CD4-positive, alpha-beta T cell treated with Interleukin-17A for 1 hour (primary cell): ENCODE measurements at regions not wholly inside any gene's neighbourhood (a gene's known extent, or its start where the extent isn't known, plus 50 kb on each side); places are given as distances from the start of the nearest gene placed in this dataset.
"Not testable (repeated sequence)": the region's sequence is repeated elsewhere in the genome, so short reads cannot be mapped to it uniquely, and the experiment has no call there.

ENCODE experiments used
- DNase-seq: peaks from one replicate; pipeline ENCODE4 v3.0.0-alpha.2; 2020

GRCh38 chr6:115796829-115797228 is 263.9 kb downstream of the FRK start:
- no peak for DNase-seq

GRCh38 chr6:115796061-115796460 is 264.6 kb downstream of the FRK start:
- DNase-seq: no peak

GRCh38 chr6:115783402-115784061 is 277.2 kb downstream of the FRK start:
- DNase-seq: no peak

DNA sequence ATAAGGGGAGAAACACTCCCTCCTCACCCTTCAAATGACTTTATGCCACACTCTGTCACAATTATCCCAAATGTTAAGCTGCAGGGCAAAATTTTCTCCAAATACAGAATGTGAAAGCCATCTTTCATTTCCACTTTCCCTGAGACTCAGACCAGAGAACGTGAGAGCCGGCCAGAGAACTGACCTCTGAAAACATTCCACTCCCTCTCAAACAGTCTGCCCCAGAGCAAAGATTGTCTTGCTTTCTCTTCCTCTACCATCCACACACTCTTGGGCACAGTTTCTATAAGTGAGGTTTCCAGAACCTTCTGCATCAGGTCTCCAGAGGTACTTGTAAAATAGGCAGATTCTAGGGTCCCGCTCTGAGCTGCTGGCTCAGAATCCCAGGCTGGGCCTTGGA is 278.1 kb downstream of the FRK start:
- no peak for DNase-seq

- no peak for DNase-seq
Measured at GRCh38 chr6:115773741-115774140, 286.9 kb downstream of the FRK start.

DNA sequence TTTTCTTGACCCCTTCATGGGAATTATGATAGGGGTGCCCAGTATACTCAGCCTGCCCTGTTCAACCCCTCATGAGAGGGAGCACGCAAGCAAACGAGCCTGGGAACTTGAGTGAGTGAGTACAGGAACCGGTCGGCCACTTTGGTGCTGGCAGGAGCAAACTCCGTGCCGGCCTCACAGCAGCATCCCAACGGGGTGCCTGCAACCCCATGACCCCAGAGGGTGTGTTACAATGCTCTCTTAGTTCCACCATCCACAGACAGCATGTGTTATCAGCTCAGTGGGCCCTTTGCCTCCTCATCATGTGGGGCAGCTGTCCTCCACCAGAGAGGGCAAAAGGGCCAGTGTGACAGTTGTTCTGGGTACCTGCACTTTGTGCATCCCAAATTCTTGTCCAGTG is 289.8 kb downstream of the FRK start:
- no peak for DNase-seq

DNA sequence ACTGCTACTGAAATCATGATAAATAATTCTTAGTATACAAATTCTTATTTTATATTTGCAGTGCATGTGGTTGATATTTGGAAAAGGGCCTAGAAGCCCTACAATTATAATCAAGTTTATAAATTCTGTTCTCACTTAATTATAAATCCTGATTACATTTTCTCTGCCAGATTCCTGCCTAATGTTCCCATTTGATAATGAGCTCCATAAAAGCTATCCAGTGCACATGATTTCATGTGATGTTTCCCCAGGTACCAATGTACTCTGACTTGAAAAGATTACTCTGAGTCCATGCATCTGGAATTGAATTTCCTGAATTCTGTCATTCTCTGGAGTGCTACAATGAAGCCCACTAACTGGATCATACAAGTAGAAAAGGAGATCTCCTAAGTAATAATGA is 292.2 kb downstream of the FRK start:
- no peak for DNase-seq

GRCh38 chr6:115767931-115768330 is 292.8 kb downstream of the FRK start:
- DNase-seq: no peak

DNA sequence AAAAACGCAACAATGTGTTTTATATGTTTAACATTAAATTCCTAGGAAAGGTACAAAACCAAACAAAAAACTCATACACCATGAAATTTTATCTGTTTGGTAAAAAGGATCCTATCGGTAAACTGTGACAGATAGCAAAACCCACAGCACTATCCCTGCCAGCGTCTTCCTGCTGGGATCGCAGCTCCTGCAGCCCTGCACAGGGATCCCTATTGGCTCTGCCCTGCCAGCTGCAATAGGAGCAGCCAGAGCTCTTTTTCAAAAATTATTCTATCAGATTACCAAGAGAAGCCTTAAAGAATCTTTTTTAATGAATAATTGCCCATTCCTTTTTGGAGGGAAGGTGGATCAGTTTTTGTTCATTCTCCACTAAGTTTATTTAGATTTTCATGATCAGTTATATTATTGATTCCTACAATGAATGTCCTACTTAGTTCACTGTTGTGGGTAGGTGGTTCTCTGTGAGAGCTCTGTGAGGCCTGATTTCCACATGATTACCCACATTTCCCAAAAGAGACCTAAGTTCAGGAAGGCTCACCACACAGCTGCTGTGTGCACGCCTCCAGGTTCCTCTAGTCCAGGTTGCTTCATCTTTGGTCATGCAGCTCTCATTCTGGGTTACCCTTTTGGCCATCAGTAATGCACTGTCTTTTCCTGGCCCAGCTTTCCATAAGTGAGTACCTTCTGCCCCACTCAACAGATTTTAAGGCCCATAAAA is 293.8 kb downstream of the FRK start:
- DNase-seq: no peak

DNA sequence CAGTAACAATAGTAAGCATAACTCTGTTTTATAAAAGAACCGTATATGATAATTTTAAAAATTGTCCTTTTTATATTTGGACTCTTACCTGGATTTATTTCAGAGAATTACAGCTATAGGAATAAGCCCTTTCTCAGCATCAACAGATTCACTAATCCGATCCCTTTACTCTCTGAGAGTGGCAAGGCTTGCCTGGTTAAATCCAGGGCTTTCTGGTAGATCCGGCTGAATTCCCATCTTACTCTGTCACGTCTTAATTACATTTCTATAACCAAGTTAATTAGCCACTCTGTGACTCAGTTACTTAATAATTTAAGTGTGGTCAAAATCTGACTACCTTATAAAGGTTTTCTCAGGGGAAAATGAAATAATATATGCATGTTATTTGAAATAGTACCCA is 294.7 kb downstream of the FRK start:
- DNase-seq: no peak

- DNase-seq: no peak
Measured at GRCh38 chr6:115759051-115759450, 301.6 kb downstream of the FRK start.

DNA sequence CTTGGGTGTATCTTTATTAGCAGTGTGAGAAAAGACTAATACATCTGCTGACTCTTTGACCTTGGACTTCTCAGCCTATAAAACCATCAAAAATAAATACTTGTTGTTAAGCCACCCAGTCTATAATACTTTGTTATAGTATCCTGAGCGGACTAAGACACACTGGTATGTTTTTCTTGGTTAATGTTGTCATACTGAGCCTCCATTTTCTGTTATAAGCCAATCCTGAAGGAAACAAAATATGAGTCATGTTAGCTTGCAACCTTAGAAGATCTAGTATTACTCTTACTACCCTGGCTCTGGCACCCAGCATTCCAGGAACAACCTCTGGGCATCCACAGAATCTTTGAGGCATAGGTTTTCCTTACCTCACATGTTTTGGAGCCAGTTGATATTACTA is 307.2 kb downstream of the FRK start:
- no peak for DNase-seq

GRCh38 chr6:115750946-115751345 is 309.7 kb downstream of the FRK start:
- no peak for DNase-seq

GRCh38 chr6:115750292-115750691 is 310.4 kb downstream of the FRK start:
- no peak for DNase-seq

DNA sequence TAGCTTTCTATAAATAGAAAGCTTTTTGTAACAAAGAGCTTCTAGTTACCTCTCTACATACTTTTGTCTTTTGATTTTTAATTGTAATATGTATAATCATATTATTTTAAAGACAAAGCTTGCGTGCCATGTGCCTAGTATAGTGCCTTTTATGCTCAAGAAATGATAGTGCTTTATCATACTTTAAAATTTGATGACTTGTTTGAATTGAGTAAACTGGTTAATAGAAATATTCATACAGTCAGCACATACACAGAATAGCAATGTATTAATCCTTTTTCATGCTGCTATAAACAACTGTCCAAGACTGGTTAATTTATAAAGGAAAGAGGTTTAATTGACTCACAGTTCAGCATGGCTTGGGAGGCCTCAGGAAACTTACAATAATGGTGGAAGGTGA is 313.0 kb downstream of the FRK start:
- no peak for DNase-seq

DNA sequence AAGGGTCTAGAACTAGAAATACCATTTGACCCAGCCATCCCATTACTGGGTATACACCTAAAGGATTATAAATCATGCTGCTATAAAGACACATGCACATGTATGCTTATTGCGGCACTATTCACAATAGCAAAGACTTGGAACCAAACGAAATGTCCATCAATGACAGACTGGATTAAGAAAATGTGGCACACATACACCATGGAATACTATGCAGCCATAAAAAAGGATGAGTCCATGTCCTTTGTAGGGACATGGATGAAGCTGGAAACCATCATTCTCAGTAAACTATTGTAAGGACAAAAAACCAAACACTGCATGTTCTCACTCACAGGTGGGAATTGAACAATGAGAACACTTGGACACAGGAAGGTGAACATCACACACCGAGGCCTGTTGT is 314.1 kb downstream of the FRK start:
- not testable (repeated sequence) for DNase-seq

DNA sequence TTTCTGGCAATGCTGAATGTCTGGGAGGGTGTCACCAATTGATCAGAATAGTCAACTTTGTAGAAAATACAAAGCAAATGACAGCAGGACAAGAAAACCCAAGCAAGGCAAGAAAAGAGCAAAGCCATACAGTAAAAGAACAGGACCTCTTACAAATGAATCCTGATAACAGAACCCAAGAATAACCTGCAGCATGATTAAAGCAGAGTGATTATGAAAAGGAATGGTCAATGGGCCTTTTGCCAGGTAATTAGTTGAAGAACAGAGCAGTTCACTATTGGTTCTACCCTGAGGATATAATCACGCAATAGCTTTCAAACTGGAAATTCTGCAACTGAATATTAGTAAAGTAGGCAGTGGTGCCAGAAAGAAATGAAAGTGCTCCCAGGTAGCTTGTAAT is 319.8 kb downstream of the FRK start:
- DNase-seq: no peak

DNA sequence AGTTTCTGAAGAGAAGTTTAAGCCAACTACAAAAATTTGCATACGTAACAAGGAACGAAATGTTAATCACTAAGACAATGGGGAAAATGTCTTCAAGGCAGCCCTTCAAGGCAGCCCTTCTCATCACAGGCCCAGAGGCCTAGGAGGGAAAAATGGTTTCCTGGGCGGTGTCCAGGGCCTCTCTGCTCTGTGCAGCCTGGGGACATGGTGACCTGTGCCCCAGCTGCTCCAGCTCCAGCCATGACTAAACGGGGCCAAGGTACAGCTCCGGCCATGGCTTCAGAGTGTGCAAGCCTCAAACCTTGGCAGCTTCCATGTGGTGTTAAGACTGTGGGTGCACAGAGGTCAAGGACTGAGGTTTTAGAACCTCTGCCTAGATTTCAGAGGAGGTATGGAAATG is 325.1 kb downstream of the FRK start:
- no peak for DNase-seq

DNA sequence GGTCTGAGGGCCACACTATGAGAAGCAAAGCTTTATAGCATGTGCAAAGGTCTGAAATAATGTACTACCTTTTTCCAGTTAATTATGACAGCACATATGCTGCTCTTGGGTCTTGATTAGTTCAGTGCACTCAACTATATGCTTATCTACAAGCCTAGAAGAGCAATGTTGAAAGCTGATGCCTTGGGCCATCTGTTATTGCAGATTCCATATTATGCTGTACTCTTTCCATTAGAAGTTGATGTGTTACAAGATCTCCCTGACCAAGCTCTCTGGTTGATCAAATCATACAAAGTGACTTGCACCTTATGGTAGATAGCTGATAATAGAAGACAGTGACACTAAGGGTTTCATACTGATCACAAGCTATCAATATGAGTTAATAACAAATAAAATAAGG is 327.3 kb downstream of the FRK start:
- no peak for DNase-seq

DNA sequence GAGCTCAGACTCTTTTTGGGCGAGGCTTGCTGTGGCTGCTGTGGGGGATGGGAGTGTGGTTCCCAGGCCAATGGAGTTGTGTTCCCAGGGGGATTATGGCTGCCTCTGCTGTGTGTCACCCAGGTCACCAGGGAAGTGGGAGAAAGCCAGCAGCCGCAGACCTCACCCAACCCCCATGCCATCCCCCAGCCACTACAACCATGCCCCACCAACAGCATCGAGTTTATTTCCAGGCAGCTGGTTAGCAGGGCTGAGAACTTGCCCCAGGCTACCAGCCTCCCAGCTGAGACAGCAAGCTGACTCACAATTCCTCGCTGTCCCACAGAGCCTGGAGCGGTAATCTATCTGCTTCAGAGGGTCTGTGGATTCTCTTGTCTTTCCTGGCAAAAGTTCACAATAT is 331.7 kb downstream of the FRK start:
- no peak for DNase-seq

GRCh38 chr6:115728171-115728570 is 332.5 kb downstream of the FRK start:
- no peak for DNase-seq

GRCh38 chr6:115721564-115721963 is 339.1 kb downstream of the FRK start:
- DNase-seq: no peak

GRCh38 chr6:115720900-115721299 is 339.8 kb downstream of the FRK start:
- no peak for DNase-seq

GRCh38 chr6:115717472-115717871 is 343.2 kb downstream of the FRK start:
- no peak for DNase-seq

- no peak for DNase-seq
Measured at GRCh38 chr6:115717062-115717461, 343.6 kb downstream of the FRK start.
